ENCODE measurements at regions not wholly inside any gene's neighbourhood (a gene's known extent, or its start where the extent isn't known, plus 50 kb on each side); places are given as distances from the start of the nearest gene placed in this dataset.

- DNase-seq (ENCODE audit: low read depth, low spot score) (no peak), ATAC-seq (no peak)
- no peaks in the 10 kb centered on the region for H3K9me3 ChIP-seq (ENCODE audit: control insufficient read depth in 1 of 2, insufficient read depth in 1 of 2, low read depth in 1 of 2, low read length in 2 of 2)
- H3K27ac ChIP-seq (ENCODE audit: low read depth, low read length): no peak overlapping the region
- no peaks in the 10 kb centered on the region for H3K79me2 ChIP-seq (ENCODE audit: insufficient read depth, low read length)
- H3K36me3 ChIP-seq (ENCODE audit: control insufficient read depth in 1 of 2, insufficient read depth in 2 of 2, low read length in 2 of 2): no peaks in the 10 kb centered on the region
- no peaks in the 10 kb centered on the region; a peak in 1 of 4 replicates for H3K4me1 ChIP-seq (ENCODE audit: control insufficient read depth in 1 of 2, insufficient read depth in 2 of 2, low read length in 2 of 2)
- H4K20me1 ChIP-seq (ENCODE audit: insufficient read depth): no peaks in the 10 kb centered on the region
- 0 out of 2 replicates have a peak, but pooled peaks cover 4% of the 10 kb centered on the region for H3K27me3 ChIP-seq (ENCODE audit: insufficient read depth, low read length)
- POLR2A ChIA-PET: no interaction called here
- H3K4me3 ChIP-seq (replicated peaks in 1 of 2; ENCODE audit: low read depth in 1 of 2, low read length in 2 of 2): no peak overlapping the region
- BruUV-seq (replicated peaks): no TSS peak
- intact Hi-C loops (cut with micrococcal nuclease): no loop called here
- no peak overlapping the region for H3K9ac ChIP-seq (ENCODE audit: low read length)
- H2AFZ ChIP-seq (ENCODE audit: low read depth, low read length, poor library complexity, severe bottlenecking): no peak overlapping the region
- no peaks in the 10 kb centered on the region for H3K9me2 ChIP-seq (ENCODE audit: insufficient read depth)
- no peak for TF ChIP-seq ATF3 (IDR thresholded peaks at IDR 0.05)
- no peak for TF ChIP-seq TCF7L2 (IDR thresholded peaks at IDR 0.05; ENCODE audit: borderline replicate concordance, extremely low read depth, insufficient read depth, insufficient read length)
- no peak for TF ChIP-seq POLR2AphosphoS5 (IDR thresholded peaks at IDR 0.05; ENCODE audit: low read depth, low read length)
- TF ChIP-seq CBX3 (IDR thresholded peaks at IDR 0.05; ENCODE audit: low read depth): no peak
- TF ChIP-seq ZNF274 (IDR thresholded peaks at IDR 0.05; ENCODE audit: low read depth, low read length): no peak
- TF ChIP-seq EZH2 (IDR thresholded peaks at IDR 0.05): no peak
- TF ChIP-seq EGR1 (IDR thresholded peaks at IDR 0.05; ENCODE audit: low read depth): no peak
- no peak for TF ChIP-seq RAD21 (IDR thresholded peaks at IDR 0.05; ENCODE audit: low read depth)
- TF ChIP-seq FOSL1 (IDR thresholded peaks at IDR 0.05; ENCODE audit: low read depth): no peak
- no peak for TF ChIP-seq REST (IDR thresholded peaks at IDR 0.05; ENCODE audit: low read depth)
- TF ChIP-seq YY1 (IDR thresholded peaks at IDR 0.05; ENCODE audit: extremely low read depth, insufficient replicate concordance, low read depth, low read length): no peak
- CTCF ChIA-PET: no interaction called here
- RAD21 ChIA-PET (ENCODE audit: low non-redundant PET in 1 of 2, low total read pairs in 2 of 2, uncharacterized antibody in 2 of 2, unreplicated experiment in 2 of 2): no interaction called here
- H3K4me2 ChIP-seq (ENCODE audit: low read length): no peak overlapping the region
Measured at GRCh38 chr7:50853311-50853710, 70.6 kb upstream of the GRB10 start.
